HCT116 (cell line): ENCODE measurements at regions not wholly inside any gene's neighbourhood (a gene's known extent, or its start where the extent isn't known, plus 50 kb on each side); places are given as distances from the start of the nearest gene placed in this dataset.
A peak's percentile ranks its signal among the peaks of the same experiment; 100 is the strongest.

Experiments used
- ATAC-seq: fragments of 200-7000 bp; cut with Tn5 transposase; 2 replicates; pipeline ENCODE4 v1.9.1; 2020; ENCODE audit warnings: mild to moderate bottlenecking, moderate library complexity
- BruUV-seq: library from RNA; stranded (reverse); fragments of 400-500 nt; replicated peaks from 2 replicates; lab custom pipeline; 2021; lab: Mats Ljungman, UMichigan
- CTCF ChIA-PET: fragments of 300-600 bp; sonication (Branson Sonifier 250); formaldehyde crosslinking; loops from one replicate; lab custom pipeline; 2021; ENCODE audit warnings: antibody characterized with exemption; lab: Charles Lee
- POLR2A ChIA-PET: fragments of 300-600, 350-600 bp; sonication (Branson Sonifier 250); formaldehyde crosslinking; loops from one replicate; lab custom pipeline; 2021; ENCODE audit warnings: antibody characterized with exemption; lab: Charles Lee
- RAD21 ChIA-PET, 2 experiments: fragments of 300-600 bp; sonication (Branson Sonifier 250); formaldehyde crosslinking; loops; one replicate each; lab custom pipeline; 2023; ENCODE audit warnings: low total read pairs in 2 of 2; ENCODE audit not compliant: uncharacterized antibody in 2 of 2, unreplicated experiment in 2 of 2, low non-redundant PET in 1 of 2; lab: Charles Lee
- DNase-seq: peaks from one replicate; pipeline ENCODE4 v3.0.0-alpha.2; 2010; ENCODE audit warnings: low read depth, low spot score
- H2AFZ ChIP-seq: fragments of 200-600 bp; shearing (Covaris generic), sonication (generic); 2 replicates; pipeline ENCODE4 v1.6.1; 2017; ENCODE audit warnings: low read depth, mixed run types, mixed read lengths, antibody characterized with exemption, low read length; ENCODE audit not compliant: poor library complexity, severe bottlenecking
- H3K27ac ChIP-seq: 2 replicates; pipeline ENCODE4 v1.5.1; 2012; ENCODE audit warnings: low read depth, low read length
- H3K27me3 ChIP-seq: fragments of 200-600 bp; sonication (generic); 2 replicates; pipeline ENCODE4 v1.6.1; 2016; ENCODE audit warnings: mixed run types, low read length, mixed read lengths; ENCODE audit not compliant: insufficient read depth
- H3K36me3 ChIP-seq, 2 experiments: fragments of 200-500 bp in 1 of 2; fragments of 200-600 bp in 1 of 2; sonication (Bioruptor generic) in 1 of 2; sonication (generic) in 1 of 2; 2 replicates each; pipeline versions ENCODE4 v1.5.1 to v1.6.1; 2014 to 2016; ENCODE audit warnings: low read length in 2 of 2, inconsistent platforms in 1 of 2, mixed read lengths in 1 of 2, mixed run types in 1 of 2; ENCODE audit not compliant: insufficient read depth in 2 of 2, control insufficient read depth in 1 of 2
- H3K4me1 ChIP-seq, 2 experiments: fragments of 200-600 bp in 1 of 2; sonication (generic) in 1 of 2; 2 replicates each; pipeline versions ENCODE4 v1.5.1 to v1.6.1; 2012 to 2017; ENCODE audit warnings: low read length in 2 of 2, inconsistent platforms in 1 of 2, mild to moderate bottlenecking in 1 of 2, mixed read lengths in 1 of 2, mixed run types in 1 of 2, moderate library complexity in 1 of 2; ENCODE audit not compliant: insufficient read depth in 2 of 2, control insufficient read depth in 1 of 2
- H3K4me2 ChIP-seq: fragments of 200-600 bp; sonication (generic); 2 replicates; pipeline ENCODE4 v1.6.1; 2017; ENCODE audit warnings: mixed run types, low read length, mixed read lengths
- H3K4me3 ChIP-seq, 2 experiments: fragments of 200-600 bp in 1 of 2; sonication (generic) in 1 of 2; replicated peaks in 1 of 2; 2 replicates each; pipeline ENCODE4 v1.5.1; 2011 to 2016; ENCODE audit warnings: low read length in 2 of 2, control low read depth in 1 of 2, low read depth in 1 of 2, mild to moderate bottlenecking in 1 of 2, mixed read lengths in 1 of 2, mixed run types in 1 of 2
- H3K79me2 ChIP-seq: fragments of 200-600 bp; sonication (generic); 2 replicates; pipeline ENCODE4 v1.6.1; 2017; ENCODE audit warnings: mild to moderate bottlenecking, mixed run types, low read length, moderate library complexity, mixed read lengths; ENCODE audit not compliant: insufficient read depth
- H3K9ac ChIP-seq: fragments of 200-600 bp; sonication (generic); 2 replicates; pipeline ENCODE4 v1.6.1; 2016; ENCODE audit warnings: low read length, mixed read lengths
- H3K9me2 ChIP-seq: fragments of 200-600 bp; sonication (generic), shearing (Covaris generic); 2 replicates; pipeline ENCODE4 v1.6.1; 2017; ENCODE audit warnings: mixed run types, mild to moderate bottlenecking, moderate library complexity; ENCODE audit not compliant: insufficient read depth
- H3K9me3 ChIP-seq, 2 experiments: fragments of 200-500 bp in 1 of 2; fragments of 200-600 bp in 1 of 2; sonication (Bioruptor generic) in 1 of 2; sonication (generic) in 1 of 2; 2 replicates each; pipeline ENCODE4 v1.6.1; 2014 to 2017; ENCODE audit warnings: low read length in 2 of 2, mixed read lengths in 2 of 2, inconsistent platforms in 1 of 2, low read depth in 1 of 2, mild to moderate bottlenecking in 1 of 2, mixed run types in 1 of 2, moderate library complexity in 1 of 2; ENCODE audit not compliant: control insufficient read depth in 1 of 2, insufficient read depth in 1 of 2
- H4K20me1 ChIP-seq: fragments of 200-600 bp; sonication (generic), shearing (Covaris generic); 2 replicates; pipeline ENCODE4 v1.6.1; 2017; ENCODE audit warnings: mixed run types, mild to moderate bottlenecking, moderate library complexity; ENCODE audit not compliant: insufficient read depth
- CBX3 ChIP-seq: IDR thresholded peaks from 2 replicates; pipeline ENCODE4 v1.6.1; 2012; ENCODE audit warnings: low read depth
- EGR1 ChIP-seq: IDR thresholded peaks from 2 replicates; pipeline ENCODE4 v1.6.1; 2012; ENCODE audit warnings: low read depth
- ELF1 ChIP-seq: IDR thresholded peaks from 2 replicates; pipeline ENCODE4 v1.6.1; 2012; ENCODE audit warnings: low read depth, borderline replicate concordance
- EZH2 ChIP-seq: fragments of 200-600 bp; sonication (generic); IDR thresholded peaks from 2 replicates; pipeline ENCODE4 v1.6.1; 2017; ENCODE audit warnings: antibody characterized with exemption, mixed run types
- EZH2phosphoT487 ChIP-seq: fragments of 200-600 bp; IDR thresholded peaks from 2 replicates; pipeline ENCODE4 v1.6.1; 2018; ENCODE audit warnings: antibody characterized with exemption, borderline replicate concordance
- FOSL1 ChIP-seq: IDR thresholded peaks from 2 replicates; pipeline ENCODE4 v1.6.1; 2012; ENCODE audit warnings: low read depth
- JUND ChIP-seq: IDR thresholded peaks from 2 replicates; pipeline ENCODE4 v1.6.1; 2012
- POLR2A ChIP-seq: IDR thresholded peaks from 2 replicates; pipeline ENCODE4 v1.7.0; 2011; ENCODE audit warnings: borderline replicate concordance; ENCODE audit not compliant: insufficient read depth, insufficient read length; ENCODE audit errors: extremely low read depth
- POLR2AphosphoS5 ChIP-seq: IDR thresholded peaks from 2 replicates; pipeline ENCODE4 v1.6.1; 2011; ENCODE audit warnings: mild to moderate bottlenecking, low read depth, low read length, moderate library complexity
- SIN3A ChIP-seq: IDR thresholded peaks from 2 replicates; pipeline ENCODE4 v1.6.1; 2012; ENCODE audit warnings: low read depth
- SP1 ChIP-seq: IDR thresholded peaks from 2 replicates; pipeline ENCODE4 v1.6.1; 2012; ENCODE audit warnings: low read depth
- SRF ChIP-seq: IDR thresholded peaks from 2 replicates; pipeline ENCODE4 v1.6.1; 2012; ENCODE audit warnings: low read depth
- TCF7L2 ChIP-seq: IDR thresholded peaks from 2 replicates; pipeline ENCODE4 v1.7.0; 2011; ENCODE audit warnings: borderline replicate concordance, inconsistent platforms; ENCODE audit not compliant: insufficient read depth, insufficient read length; ENCODE audit errors: extremely low read depth
- YY1 ChIP-seq: IDR thresholded peaks from 2 replicates; pipeline ENCODE4 v1.6.1; 2011; ENCODE audit warnings: low read length, low read depth, moderate library complexity, mild to moderate bottlenecking; ENCODE audit not compliant: insufficient replicate concordance; ENCODE audit errors: extremely low read depth
- ZFX ChIP-seq: fragments of 450-650 bp; IDR thresholded peaks from 2 replicates; pipeline ENCODE4 v1.6.1; 2017
- intact Hi-C: fragments of 100-400 bp; cut with micrococcal nuclease; formaldehyde crosslinking; loops from 2 replicates; pipeline ENCODE4 v1.10.0; 2022
- TF ChIP-seq, protein P1 (sequence below): IDR thresholded peaks from 2 replicates; pipeline ENCODE4 v1.6.1; 2011; ENCODE audit warnings: mild to moderate bottlenecking, low read length, moderate library complexity; ENCODE audit not compliant: insufficient replicate concordance; ENCODE audit errors: extremely low read depth
- TF ChIP-seq, protein P2 (sequence below): IDR thresholded peaks from 2 replicates; pipeline ENCODE4 v1.6.1; 2012
- TF ChIP-seq, protein P3 (sequence below): IDR thresholded peaks from 2 replicates; pipeline ENCODE4 v1.6.1; 2012; ENCODE audit warnings: low read depth

DNA sequence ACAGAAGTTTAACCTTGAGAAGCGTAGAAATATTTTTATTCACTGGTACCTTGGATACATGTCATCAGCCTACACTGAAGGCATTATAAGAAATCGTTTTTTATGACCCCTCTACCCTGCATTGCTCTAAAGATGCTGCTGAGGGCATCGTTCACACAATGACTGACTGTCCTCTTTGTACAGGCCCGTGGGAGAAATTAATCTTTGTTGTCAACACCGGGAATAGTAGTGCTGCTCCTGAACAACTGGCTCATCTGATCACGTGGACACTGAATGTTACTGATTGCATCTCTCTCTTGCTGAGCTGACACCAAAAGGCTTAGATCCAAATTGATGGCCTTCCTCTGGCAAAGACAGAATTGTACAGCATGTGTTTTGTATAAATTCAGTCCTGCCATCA, 157.1 kb upstream of the SMLR1 start:
- POLR2A ChIA-PET: no interaction called here
- no peaks in the 10 kb centered on the region for H3K27me3 ChIP-seq
- peak overlapping the region; percentile 49 for H2AFZ ChIP-seq
- no peak for DNase-seq
- H3K9ac ChIP-seq: no peak overlapping the region
- H3K9me2 ChIP-seq: no peaks in the 10 kb centered on the region
- BruUV-seq: no TSS peak
- no peaks in the 10 kb centered on the region for H3K4me1 ChIP-seq
- RAD21 ChIA-PET: no interaction called here
- intact Hi-C loops: no loop called here
- no peaks in the 10 kb centered on the region for H3K9me3 ChIP-seq
- no peaks in the 10 kb centered on the region for H3K36me3 ChIP-seq
- CTCF ChIA-PET: no interaction called here
- no peak overlapping the region for H3K4me3 ChIP-seq
- no peaks in the 10 kb centered on the region for H3K79me2 ChIP-seq
- H3K4me2 ChIP-seq: no peak overlapping the region
- no peak overlapping the region for H3K27ac ChIP-seq
- TF ChIP-seq SIN3A: no peak
- no peak for TF ChIP-seq JUND
- TF ChIP-seq POLR2A: no peak
- no peak for TF ChIP-seq SP1
- TF ChIP-seq YY1: no peak
- no peak for TF ChIP-seq CBX3
- TF ChIP-seq FOSL1: no peak
- TF ChIP-seq, protein P1, sequence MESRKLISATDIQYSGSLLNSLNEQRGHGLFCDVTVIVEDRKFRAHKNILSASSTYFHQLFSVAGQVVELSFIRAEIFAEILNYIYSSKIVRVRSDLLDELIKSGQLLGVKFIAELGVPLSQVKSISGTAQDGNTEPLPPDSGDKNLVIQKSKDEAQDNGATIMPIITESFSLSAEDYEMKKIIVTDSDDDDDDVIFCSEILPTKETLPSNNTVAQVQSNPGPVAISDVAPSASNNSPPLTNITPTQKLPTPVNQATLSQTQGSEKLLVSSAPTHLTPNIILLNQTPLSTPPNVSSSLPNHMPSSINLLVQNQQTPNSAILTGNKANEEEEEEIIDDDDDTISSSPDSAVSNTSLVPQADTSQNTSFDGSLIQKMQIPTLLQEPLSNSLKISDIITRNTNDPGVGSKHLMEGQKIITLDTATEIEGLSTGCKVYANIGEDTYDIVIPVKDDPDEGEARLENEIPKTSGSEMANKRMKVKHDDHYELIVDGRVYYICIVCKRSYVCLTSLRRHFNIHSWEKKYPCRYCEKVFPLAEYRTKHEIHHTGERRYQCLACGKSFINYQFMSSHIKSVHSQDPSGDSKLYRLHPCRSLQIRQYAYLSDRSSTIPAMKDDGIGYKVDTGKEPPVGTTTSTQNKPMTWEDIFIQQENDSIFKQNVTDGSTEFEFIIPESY: no peak
- TF ChIP-seq EGR1: no peak
- TF ChIP-seq EZH2phosphoT487: no peak
- no peak for TF ChIP-seq SRF
- TF ChIP-seq, all 23 proteins: peak for 0
- no peak for ATAC-seq
- H4K20me1 ChIP-seq: no peaks in the 10 kb centered on the region

DNA sequence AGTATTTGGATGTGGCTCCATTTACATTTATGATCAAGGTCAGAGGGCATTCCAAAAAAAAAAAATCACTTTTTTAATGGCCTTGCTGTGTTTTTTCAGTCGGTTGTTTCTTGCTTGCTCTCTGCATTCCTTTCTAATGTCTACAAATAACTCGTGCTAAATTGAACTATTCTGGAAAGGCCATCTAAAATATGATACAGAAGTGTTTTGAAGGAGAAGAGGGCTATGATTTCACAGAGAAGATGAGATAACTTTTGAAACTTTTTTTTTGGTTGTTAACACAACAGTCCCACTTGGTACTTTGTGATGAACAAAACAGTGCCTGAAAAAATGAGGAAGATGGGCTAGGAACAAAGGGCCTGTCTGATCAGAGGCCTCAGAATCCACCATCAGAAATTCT, 156.1 kb upstream of the SMLR1 start:
- POLR2A ChIA-PET: no interaction called here
- H3K4me2 ChIP-seq: no peak overlapping the region
- no peak overlapping the region for H3K9ac ChIP-seq
- ATAC-seq (no peak), DNase-seq (no peak)
- intact Hi-C loops: no loop called here
- TF ChIP-seq POLR2AphosphoS5 (no peak), ZFX (no peak), JUND (no peak), TCF7L2 (no peak), EZH2 (no peak), ELF1 (no peak), POLR2A (no peak), CBX3 (no peak), SP1 (no peak)
- TF ChIP-seq, protein P2, sequence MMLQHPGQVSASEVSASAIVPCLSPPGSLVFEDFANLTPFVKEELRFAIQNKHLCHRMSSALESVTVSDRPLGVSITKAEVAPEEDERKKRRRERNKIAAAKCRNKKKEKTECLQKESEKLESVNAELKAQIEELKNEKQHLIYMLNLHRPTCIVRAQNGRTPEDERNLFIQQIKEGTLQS: no peak
- TF ChIP-seq, protein P3, sequence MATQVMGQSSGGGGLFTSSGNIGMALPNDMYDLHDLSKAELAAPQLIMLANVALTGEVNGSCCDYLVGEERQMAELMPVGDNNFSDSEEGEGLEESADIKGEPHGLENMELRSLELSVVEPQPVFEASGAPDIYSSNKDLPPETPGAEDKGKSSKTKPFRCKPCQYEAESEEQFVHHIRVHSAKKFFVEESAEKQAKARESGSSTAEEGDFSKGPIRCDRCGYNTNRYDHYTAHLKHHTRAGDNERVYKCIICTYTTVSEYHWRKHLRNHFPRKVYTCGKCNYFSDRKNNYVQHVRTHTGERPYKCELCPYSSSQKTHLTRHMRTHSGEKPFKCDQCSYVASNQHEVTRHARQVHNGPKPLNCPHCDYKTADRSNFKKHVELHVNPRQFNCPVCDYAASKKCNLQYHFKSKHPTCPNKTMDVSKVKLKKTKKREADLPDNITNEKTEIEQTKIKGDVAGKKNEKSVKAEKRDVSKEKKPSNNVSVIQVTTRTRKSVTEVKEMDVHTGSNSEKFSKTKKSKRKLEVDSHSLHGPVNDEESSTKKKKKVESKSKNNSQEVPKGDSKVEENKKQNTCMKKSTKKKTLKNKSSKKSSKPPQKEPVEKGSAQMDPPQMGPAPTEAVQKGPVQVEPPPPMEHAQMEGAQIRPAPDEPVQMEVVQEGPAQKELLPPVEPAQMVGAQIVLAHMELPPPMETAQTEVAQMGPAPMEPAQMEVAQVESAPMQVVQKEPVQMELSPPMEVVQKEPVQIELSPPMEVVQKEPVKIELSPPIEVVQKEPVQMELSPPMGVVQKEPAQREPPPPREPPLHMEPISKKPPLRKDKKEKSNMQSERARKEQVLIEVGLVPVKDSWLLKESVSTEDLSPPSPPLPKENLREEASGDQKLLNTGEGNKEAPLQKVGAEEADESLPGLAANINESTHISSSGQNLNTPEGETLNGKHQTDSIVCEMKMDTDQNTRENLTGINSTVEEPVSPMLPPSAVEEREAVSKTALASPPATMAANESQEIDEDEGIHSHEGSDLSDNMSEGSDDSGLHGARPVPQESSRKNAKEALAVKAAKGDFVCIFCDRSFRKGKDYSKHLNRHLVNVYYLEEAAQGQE: no peak
- H4K20me1 ChIP-seq: no peaks in the 10 kb centered on the region
- H2AFZ ChIP-seq: no peak overlapping the region
- H3K4me3 ChIP-seq: no peak overlapping the region
- no peaks in the 10 kb centered on the region for H3K36me3 ChIP-seq
- H3K9me3 ChIP-seq: no peaks in the 10 kb centered on the region
- RAD21 ChIA-PET: no interaction called here
- BruUV-seq: no TSS peak
- H3K27ac ChIP-seq: no peak overlapping the region
- no peaks in the 10 kb centered on the region for H3K4me1 ChIP-seq
- no peaks in the 10 kb centered on the region for H3K79me2 ChIP-seq
- no peaks in the 10 kb centered on the region for H3K9me2 ChIP-seq
- H3K27me3 ChIP-seq: no peaks in the 10 kb centered on the region
- CTCF ChIA-PET: no interaction called here
